ENCODE measurements at regions not wholly inside any gene's neighbourhood (a gene's known extent, or its start where the extent isn't known, plus 50 kb on each side); places are given as distances from the start of the nearest gene placed in this dataset.
"Not testable (repeated sequence)": the region's sequence is repeated elsewhere in the genome, so short reads cannot be mapped to it uniquely, and the experiment has no call there.

DNA sequence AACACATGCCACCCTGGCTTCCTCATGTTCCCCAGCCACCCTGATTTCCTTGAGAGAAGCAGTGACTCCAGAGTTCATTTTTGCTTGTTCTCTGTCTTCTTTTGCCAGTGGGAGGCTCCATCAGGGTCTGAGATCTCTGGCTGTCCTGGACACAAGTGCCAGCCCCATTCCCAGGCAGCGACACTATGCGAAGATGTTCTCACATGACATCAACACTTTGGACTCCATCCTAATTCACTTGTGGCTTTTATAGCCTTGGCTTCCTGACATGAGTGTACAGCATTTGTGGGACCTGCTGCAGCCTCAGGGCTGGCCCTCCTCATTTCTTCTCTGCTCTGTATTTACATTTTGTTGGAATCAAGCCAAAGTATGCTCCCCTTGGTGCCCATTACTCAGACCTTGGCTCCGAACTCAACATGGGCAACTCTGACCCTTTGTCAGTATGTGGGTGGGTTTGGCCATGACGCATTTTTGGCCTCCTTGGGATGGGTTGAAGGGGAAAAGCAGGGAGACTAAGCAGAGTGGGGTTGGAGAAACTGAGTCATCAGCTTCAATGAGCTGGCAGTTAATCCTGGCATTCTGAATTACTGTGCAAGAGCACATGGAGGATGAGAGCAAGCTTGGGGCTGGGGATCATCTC lies 119.0 kb upstream of the EEF2KMT start:
- no peak overlapping the region for H3K9ac ChIP-seq (ENCODE audit: low read length in 2 of 2)
- no peaks in the 10 kb centered on the region for H3K4me1 ChIP-seq (ENCODE audit: control insufficient read depth, insufficient read depth, low read length)
- peaks cover 2 to 5% of the 10 kb centered on the region in 2 donors for H3K27me3 ChIP-seq (ENCODE audit: control insufficient read depth in 1 of 2, insufficient read depth in 2 of 2, low read length in 2 of 2)
- no peak overlapping the region for H3K27ac ChIP-seq (ENCODE audit: low read length)
- H3K4me3 ChIP-seq (ENCODE audit: low read length in 2 of 2) = no peak overlapping the region
- peaks cover 0 to 4% of the 10 kb centered on the region in 2 donors for H3K9me3 ChIP-seq (ENCODE audit: control insufficient read depth in 2 of 2, low read length in 2 of 2)
- no peaks in the 10 kb centered on the region for H3K36me3 ChIP-seq (ENCODE audit: control insufficient read depth in 2 of 2, insufficient read depth in 2 of 2, low read length in 2 of 2)

GRCh38 chr16:5215901-5216300 lies 118.3 kb upstream of the EEF2KMT start:
- Histone ChIP-seq H3K9ac (ENCODE audit: low read length in 2 of 2) (no peak overlapping the region), H3K27ac (ENCODE audit: low read length) (no peak overlapping the region), H3K4me3 (ENCODE audit: low read length in 2 of 2) (no peak overlapping the region), H3K36me3 (ENCODE audit: control insufficient read depth in 2 of 2, insufficient read depth in 2 of 2, low read length in 2 of 2) (no peaks in the 10 kb centered on the region), H3K4me1 (ENCODE audit: control insufficient read depth, insufficient read depth, low read length) (no peaks in the 10 kb centered on the region), H3K9me3 (ENCODE audit: control insufficient read depth in 2 of 2, low read length in 2 of 2) (peaks cover 0 to 4% of the 10 kb centered on the region in 2 donors), H3K27me3 (ENCODE audit: control insufficient read depth in 1 of 2, insufficient read depth in 2 of 2, low read length in 2 of 2) (peaks cover 2 to 5% of the 10 kb centered on the region in 2 donors)

DNA sequence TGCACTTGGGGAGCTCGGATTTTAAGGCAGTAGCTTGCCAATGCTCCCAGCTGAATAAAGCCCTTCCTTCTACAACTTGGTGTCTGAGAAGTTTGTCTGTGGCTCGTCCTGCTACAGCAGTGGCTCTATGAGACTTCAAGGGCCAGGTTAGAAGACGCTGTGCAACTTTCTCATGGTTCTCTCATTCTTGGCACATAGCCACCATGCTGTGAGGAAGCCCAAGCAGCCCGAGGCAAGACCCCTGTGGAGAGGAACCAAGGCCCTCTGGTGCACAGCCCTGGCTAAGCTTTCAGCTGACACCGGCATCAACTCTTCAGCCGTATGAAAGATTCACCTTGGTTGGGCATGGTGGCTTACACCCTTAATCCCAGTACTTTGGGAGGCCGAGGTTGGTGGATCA lies 116.9 kb upstream of the EEF2KMT start:
- H3K27me3 ChIP-seq (ENCODE audit: control insufficient read depth in 1 of 2, insufficient read depth in 2 of 2, low read length in 2 of 2) = peaks cover 2 to 3% of the 10 kb centered on the region in 2 donors
- peaks cover 0 to 4% of the 10 kb centered on the region in 2 donors for H3K9me3 ChIP-seq (ENCODE audit: control insufficient read depth in 2 of 2, low read length in 2 of 2)
- H3K4me3 ChIP-seq (ENCODE audit: low read length in 2 of 2) = no peak overlapping the region
- H3K36me3 ChIP-seq (ENCODE audit: control insufficient read depth in 2 of 2, insufficient read depth in 2 of 2, low read length in 2 of 2) = no peaks in the 10 kb centered on the region
- no peak overlapping the region for H3K9ac ChIP-seq (ENCODE audit: low read length in 2 of 2)
- H3K27ac ChIP-seq (ENCODE audit: low read length) = no peak overlapping the region
- H3K4me1 ChIP-seq (ENCODE audit: control insufficient read depth, insufficient read depth, low read length) = no peaks in the 10 kb centered on the region

DNA sequence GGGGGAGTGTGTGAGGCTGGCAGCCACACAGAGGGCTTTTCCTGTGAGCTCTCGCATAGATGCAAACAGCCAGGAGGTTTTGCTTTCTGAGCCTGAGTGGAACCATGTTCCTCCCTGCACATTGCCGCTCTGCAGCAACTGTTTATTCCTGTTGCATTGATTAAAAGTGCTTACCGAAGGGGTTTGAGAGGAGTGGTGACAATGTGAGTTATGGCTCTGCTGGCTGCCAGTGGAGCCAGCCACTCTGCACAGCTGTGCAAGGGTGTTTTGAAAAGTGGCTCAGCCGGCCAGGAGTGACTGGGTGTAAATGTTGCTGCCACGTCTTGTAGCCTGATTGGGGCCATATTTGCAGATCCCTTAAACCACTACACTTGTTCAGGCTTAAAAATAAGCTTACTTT lies 114.9 kb upstream of the EEF2KMT start:
- H3K4me3 ChIP-seq (ENCODE audit: low read length in 2 of 2); H3K27ac ChIP-seq (ENCODE audit: low read length); H3K27me3 ChIP-seq (ENCODE audit: control insufficient read depth in 1 of 2, insufficient read depth in 2 of 2, low read length in 2 of 2); H3K4me1 ChIP-seq (ENCODE audit: control insufficient read depth, insufficient read depth, low read length); H3K36me3 ChIP-seq (ENCODE audit: control insufficient read depth in 2 of 2, insufficient read depth in 2 of 2, low read length in 2 of 2); H3K9ac ChIP-seq (ENCODE audit: low read length in 2 of 2); H3K9me3 ChIP-seq (ENCODE audit: control insufficient read depth in 2 of 2, low read length in 2 of 2): not testable (repeated sequence)

DNA sequence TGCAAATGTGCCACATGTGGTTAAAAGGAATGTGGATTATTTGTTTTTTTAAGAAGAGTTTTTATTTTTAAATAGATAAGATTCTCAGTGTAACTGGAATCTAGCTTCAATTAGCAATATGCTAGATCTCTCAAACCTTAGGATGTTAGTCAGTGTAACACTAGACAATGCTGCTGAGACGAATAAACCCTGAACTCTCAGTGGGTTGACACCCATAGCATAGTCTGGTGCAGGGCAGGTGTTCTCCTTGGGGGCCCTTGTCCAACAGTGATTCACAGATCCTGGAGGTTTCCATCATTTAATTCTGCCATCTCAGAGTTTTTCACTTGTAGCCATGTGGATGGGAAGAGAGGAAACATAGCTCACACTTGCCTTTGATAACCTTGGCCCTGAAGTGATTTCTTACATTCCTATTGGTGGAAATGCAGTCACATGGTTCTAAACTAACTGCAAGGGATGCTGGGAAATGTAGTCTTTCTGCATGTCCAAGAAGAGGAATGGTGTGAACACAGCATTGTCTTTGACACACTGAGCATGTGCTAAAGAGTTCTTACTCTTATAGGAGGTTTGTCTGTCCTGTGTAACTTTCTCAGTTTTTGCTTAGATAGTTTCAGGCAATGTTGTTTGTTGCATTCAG lies 110.4 kb upstream of the EEF2KMT start:
- H3K27me3 ChIP-seq (ENCODE audit: control insufficient read depth in 1 of 2, insufficient read depth in 2 of 2, low read length in 2 of 2); H3K4me3 ChIP-seq (ENCODE audit: low read length in 2 of 2); H3K27ac ChIP-seq (ENCODE audit: low read length); H3K4me1 ChIP-seq (ENCODE audit: control insufficient read depth, insufficient read depth, low read length); H3K9me3 ChIP-seq (ENCODE audit: control insufficient read depth in 2 of 2, low read length in 2 of 2); H3K9ac ChIP-seq (ENCODE audit: low read length in 2 of 2); H3K36me3 ChIP-seq (ENCODE audit: control insufficient read depth in 2 of 2, insufficient read depth in 2 of 2, low read length in 2 of 2): not testable (repeated sequence)

GRCh38 chr16:5207001-5207523 lies 109.5 kb upstream of the EEF2KMT start:
- Histone ChIP-seq H3K9me3 (ENCODE audit: control insufficient read depth in 2 of 2, low read length in 2 of 2) (no peaks in the 10 kb centered on the region), H3K36me3 (ENCODE audit: control insufficient read depth in 2 of 2, insufficient read depth in 2 of 2, low read length in 2 of 2) (no peaks in the 10 kb centered on the region), H3K27me3 (ENCODE audit: control insufficient read depth in 1 of 2, insufficient read depth in 2 of 2, low read length in 2 of 2) (no peaks in the 10 kb centered on the region), H3K4me1 (ENCODE audit: control insufficient read depth, insufficient read depth, low read length) (no peaks in the 10 kb centered on the region), H3K27ac (ENCODE audit: low read length) (no peak overlapping the region), H3K4me3 (ENCODE audit: low read length in 2 of 2) (no peak overlapping the region), H3K9ac (ENCODE audit: low read length in 2 of 2) (no peak overlapping the region)

DNA sequence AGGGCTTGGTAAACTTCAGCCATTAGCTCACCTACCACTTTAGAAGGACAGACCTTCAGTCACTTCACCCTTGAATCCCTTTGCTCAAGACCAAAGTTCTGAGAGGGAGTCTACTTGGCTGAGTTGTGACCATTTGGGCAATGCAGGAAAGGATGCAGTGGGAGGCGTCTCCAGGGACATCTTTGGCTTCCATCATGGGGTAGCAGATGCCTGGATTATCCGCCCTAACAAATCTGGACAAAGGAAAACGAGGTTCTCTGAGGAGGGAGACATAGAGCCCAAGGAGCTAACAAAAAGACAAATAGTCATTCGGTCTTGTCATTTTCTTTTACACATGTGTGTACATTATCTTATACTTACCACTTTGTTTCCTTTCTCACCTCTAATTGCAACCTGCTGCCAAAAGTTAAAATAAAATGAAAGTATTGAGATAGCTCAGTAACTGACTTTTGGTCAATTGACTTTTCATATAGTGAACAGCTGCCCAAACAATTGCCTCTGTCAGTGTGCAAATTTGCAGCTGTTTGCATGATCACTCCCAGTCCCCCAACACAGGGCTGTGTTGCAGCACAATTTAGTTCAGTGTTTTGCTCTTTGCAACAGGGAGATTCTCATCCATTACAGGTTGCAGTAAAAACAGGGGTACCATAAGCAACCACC lies 108.9 kb upstream of the EEF2KMT start:
- H3K27ac ChIP-seq (ENCODE audit: low read length) = no peak overlapping the region
- no peaks in the 10 kb centered on the region for H3K4me1 ChIP-seq (ENCODE audit: control insufficient read depth, insufficient read depth, low read length)
- H3K27me3 ChIP-seq (ENCODE audit: control insufficient read depth in 1 of 2, insufficient read depth in 2 of 2, low read length in 2 of 2) = no peaks in the 10 kb centered on the region
- no peaks in the 10 kb centered on the region for H3K36me3 ChIP-seq (ENCODE audit: control insufficient read depth in 2 of 2, insufficient read depth in 2 of 2, low read length in 2 of 2)
- no peaks in the 10 kb centered on the region for H3K9me3 ChIP-seq (ENCODE audit: control insufficient read depth in 2 of 2, low read length in 2 of 2)
- H3K4me3 ChIP-seq (ENCODE audit: low read length in 2 of 2) = no peak overlapping the region
- H3K9ac ChIP-seq (ENCODE audit: low read length in 2 of 2) = no peak overlapping the region

DNA sequence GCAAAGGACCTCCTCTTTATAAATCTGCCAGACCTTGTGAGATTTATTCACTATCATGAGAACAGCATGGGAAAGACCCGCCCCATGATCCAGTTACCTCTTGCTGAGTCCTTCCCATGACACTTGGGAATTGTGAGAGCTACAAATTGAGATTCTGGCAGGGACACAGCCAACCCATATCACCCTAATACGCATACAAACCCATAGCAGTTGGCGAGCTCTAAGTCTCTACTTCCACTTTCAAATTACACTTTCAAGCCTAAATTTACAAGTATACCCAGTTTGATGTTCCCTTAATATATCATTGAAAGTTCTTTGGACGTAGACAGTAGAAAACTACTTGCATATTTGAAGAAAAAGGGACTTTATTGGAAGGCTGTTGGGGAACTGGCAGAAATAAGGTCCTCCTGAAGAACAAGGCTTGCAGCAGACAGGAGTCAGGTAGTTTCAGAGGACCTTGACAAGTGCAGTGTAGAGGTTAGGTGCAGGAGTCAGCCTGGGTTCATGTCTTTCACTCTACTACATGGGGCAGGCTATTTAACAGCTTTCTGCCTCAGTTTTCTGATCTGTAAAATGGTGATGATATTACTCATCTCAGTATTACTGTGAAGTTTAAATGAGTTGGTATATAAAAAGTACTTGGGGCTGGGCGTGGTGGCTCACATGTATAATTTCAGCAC lies 107.9 kb upstream of the EEF2KMT start:
- Histone ChIP-seq H3K27me3 (ENCODE audit: control insufficient read depth in 1 of 2, insufficient read depth in 2 of 2, low read length in 2 of 2) (no peaks in the 10 kb centered on the region), H3K36me3 (ENCODE audit: control insufficient read depth in 2 of 2, insufficient read depth in 2 of 2, low read length in 2 of 2) (no peaks in the 10 kb centered on the region), H3K4me1 (ENCODE audit: control insufficient read depth, insufficient read depth, low read length) (no peaks in the 10 kb centered on the region), H3K9ac (ENCODE audit: low read length in 2 of 2) (no peak overlapping the region), H3K27ac (ENCODE audit: low read length) (no peak overlapping the region), H3K4me3 (ENCODE audit: low read length in 2 of 2) (no peak overlapping the region), H3K9me3 (ENCODE audit: control insufficient read depth in 2 of 2, low read length in 2 of 2) (no peaks in the 10 kb centered on the region)

- H3K9me3 ChIP-seq (ENCODE audit: control insufficient read depth in 2 of 2, low read length in 2 of 2); H3K4me1 ChIP-seq (ENCODE audit: control insufficient read depth, insufficient read depth, low read length); H3K9ac ChIP-seq (ENCODE audit: low read length in 2 of 2); H3K27ac ChIP-seq (ENCODE audit: low read length); H3K4me3 ChIP-seq (ENCODE audit: low read length in 2 of 2); H3K27me3 ChIP-seq (ENCODE audit: control insufficient read depth in 1 of 2, insufficient read depth in 2 of 2, low read length in 2 of 2); H3K36me3 ChIP-seq (ENCODE audit: control insufficient read depth in 2 of 2, insufficient read depth in 2 of 2, low read length in 2 of 2): not testable (repeated sequence)
Observed at GRCh38 chr16:5203675-5204074, 106.1 kb upstream of the EEF2KMT start.

DNA sequence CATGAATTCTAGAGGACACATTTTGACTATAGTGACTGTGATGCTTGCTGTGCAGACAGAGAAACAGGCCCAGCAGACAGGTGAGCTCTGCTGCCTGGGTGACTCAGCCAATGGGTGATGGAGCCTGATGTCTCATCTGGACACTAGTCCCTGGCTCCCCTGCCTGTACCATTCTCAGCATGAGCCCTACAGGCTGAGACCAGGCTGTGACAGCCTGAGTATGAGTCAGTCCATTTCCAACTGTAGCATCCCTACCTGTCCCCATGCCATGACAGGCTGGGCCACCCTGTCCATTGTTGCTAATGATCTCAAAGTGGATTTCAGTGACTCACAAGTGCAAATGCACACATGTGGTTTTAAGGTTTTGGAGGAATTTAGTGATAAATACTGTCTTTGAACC lies 102.5 kb upstream of the EEF2KMT start:
- Histone ChIP-seq H3K4me1 (ENCODE audit: control insufficient read depth, insufficient read depth, low read length) (no peaks in the 10 kb centered on the region), H3K4me3 (ENCODE audit: low read length in 2 of 2) (no peak overlapping the region), H3K27me3 (ENCODE audit: control insufficient read depth in 1 of 2, insufficient read depth in 2 of 2, low read length in 2 of 2) (peaks cover 0 to 4% of the 10 kb centered on the region in 2 donors), H3K27ac (ENCODE audit: low read length) (no peak overlapping the region), H3K36me3 (ENCODE audit: control insufficient read depth in 2 of 2, insufficient read depth in 2 of 2, low read length in 2 of 2) (no peaks in the 10 kb centered on the region), H3K9ac (ENCODE audit: low read length in 2 of 2) (no peak overlapping the region), H3K9me3 (ENCODE audit: control insufficient read depth in 2 of 2, low read length in 2 of 2) (peaks cover 0 to 7% of the 10 kb centered on the region in 2 donors)
